T-helper 9 cell (primary cell): ENCODE measurements at regions not wholly inside any gene's neighbourhood (a gene's known extent, or its start where the extent isn't known, plus 50 kb on each side); places are given as distances from the start of the nearest gene placed in this dataset.

ENCODE experiments used
- DNase-seq: peaks from one replicate; pipeline ENCODE4 v3.0.0-alpha.2; 2020

- DNase-seq, result no peak
Observed at GRCh38 chr4:130542953-130543352, 1447.0 kb downstream of the C4orf33 start.

DNA sequence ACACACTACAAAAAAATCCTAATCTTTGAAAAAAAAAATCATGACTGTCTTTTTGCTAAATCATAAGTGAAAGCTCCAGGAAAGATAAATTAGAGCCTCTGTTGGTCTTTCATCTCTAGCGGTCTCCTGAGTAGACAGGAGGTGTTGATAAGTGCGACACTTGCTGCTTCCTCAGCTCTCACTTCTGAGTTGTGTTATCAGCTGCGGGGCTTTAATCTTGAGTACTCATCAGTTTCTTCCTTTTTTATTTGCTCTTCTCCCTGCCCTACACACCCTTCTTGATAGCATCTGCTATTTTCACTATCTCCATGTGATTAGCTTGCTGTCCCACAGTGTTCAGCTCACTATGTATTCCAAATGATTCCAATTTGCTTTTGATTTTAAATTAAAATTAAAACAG is 1449.2 kb downstream of the C4orf33 start:
- no peak for DNase-seq

- no peak for DNase-seq
Observed at GRCh38 chr4:130545596-130545995, 1449.6 kb downstream of the C4orf33 start.

DNA sequence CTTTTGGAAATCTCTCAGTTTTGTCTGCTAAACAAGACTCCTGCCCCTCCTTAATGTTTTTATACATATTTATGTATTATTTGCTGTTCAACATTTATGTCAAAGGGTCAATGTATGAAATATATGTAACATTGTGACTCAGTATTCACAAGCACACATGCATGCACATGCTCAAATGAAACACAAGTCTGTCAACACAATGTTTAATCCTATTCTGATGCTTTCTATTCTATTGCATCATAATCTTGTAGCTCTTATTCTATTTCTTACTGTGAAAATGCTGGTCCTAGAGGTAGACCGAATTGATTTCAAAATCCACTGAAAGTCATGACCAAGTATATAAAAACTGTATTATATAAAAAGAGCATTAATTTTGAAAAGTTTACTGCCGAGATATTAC is 1463.3 kb downstream of the C4orf33 start:
- DNase-seq, result no peak

DNA sequence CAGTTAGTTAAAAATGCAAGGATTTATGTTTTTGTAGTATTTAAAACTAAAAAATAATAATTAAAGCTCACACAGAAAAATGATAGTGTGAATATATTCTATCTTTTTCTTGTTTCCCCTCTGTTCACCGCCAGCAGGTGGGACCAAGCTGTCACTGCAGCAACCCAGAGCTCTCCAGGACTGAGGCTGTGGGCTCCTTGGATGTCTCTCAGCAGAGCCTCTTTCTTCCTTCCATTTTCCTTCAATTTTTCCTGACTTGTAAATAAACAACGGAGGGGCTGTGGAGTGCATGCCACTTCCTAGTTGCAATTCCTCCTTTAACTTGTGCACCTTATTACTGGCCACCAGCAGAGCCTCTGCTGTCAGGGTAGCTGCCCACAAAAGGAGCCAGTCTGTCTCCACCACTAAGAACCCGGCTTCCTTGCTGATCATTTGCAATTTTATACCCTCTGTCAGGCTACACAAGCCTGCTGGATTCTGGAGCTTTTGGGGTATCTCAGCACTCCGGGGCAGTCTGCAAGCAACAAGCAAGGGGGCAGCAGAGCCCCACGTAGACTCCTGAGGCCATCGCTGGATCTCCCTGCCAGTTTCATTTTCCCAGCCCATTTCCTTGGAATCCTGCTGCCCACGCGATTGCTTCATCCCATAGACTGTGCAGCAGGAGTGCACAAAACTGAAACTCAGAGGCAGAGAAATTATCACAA is 1467.4 kb downstream of the C4orf33 start:
- no peak for DNase-seq

DNA sequence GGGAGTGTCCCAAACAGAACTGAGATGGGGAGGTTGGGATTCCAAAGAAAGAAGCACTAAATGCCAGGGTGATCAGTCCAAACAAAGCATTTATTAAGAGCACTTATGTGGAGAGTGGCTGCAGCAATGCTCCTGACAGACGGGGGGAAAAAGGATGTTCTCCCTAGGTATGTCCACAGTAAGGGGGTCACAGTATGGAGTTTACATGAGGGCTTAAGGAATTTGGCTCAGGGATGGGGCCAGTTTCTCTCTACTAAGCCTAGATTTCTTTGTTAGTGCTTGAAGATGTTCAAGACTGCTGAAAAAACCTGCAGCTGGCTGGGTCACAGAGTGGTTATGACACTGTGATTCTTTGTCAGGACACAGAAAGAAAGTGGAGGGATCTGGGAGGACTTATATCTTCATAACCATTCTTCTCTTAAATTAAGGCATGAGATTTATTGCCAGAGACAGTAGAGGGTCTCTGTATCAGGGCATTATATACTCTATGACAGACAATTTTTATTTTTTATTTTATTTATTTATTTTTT is 1468.0 kb downstream of the C4orf33 start:
- no peak for DNase-seq

- no peak for DNase-seq
Observed at GRCh38 chr4:130568746-130569145, 1472.8 kb downstream of the C4orf33 start.

DNA sequence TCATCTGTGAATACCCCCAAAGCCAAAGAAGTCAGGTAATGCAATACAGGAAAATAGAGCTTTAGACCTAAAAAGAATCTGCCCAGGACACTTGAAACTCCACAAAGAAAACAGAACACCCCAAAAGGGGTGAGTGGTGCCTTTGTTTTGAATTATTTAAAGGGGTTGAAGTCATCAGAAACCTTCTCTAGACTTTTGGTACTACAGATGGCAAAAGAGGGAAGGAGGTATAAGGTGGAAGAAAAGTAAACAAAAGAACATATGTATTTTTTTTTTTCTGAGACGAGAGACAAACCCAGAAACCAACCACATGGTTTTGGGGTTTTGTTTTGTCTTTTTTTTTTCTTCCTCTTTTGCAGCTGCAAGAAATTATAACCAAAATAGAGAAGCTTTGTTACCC is 1477.8 kb downstream of the C4orf33 start:
- DNase-seq, result no peak

DNA sequence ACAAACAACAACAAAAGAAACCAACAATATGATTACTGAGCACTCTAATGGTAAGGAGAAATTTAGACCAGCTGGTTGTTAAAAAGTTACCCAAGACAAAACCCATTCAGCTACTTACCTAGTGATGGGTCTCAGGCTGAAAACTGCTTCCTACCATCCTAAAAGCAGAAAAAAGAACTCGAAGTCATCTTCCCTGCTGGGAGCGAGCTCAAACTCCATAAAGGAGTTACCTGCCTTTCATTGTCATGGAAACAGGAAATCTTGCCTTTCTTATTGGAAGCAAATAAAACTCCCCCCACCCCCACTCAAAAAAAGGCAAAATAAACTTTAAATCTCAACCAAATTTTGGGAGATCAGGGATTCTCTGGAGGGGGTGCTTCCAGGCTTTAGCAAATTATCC is 1478.3 kb downstream of the C4orf33 start:
- DNase-seq, result no peak

DNA sequence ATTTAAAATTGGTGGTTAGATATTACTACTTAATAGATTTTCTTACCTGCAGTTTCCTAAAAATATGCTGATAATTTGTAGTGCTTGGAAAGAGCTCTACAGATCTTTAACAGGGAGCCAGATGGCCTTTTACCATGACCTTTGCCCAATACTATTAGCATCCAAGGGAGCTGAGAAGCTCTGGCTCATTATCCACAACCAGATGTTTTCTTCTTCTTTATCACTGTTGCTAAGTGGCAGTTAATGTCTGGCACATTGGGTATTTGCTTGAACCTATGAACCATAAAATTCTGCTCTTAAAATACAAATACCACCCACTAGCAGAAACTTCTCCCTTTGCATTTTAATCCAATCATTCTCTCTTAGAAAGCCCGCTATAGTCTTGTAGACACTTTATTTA is 1480.3 kb downstream of the C4orf33 start:
- DNase-seq, result no peak

DNA sequence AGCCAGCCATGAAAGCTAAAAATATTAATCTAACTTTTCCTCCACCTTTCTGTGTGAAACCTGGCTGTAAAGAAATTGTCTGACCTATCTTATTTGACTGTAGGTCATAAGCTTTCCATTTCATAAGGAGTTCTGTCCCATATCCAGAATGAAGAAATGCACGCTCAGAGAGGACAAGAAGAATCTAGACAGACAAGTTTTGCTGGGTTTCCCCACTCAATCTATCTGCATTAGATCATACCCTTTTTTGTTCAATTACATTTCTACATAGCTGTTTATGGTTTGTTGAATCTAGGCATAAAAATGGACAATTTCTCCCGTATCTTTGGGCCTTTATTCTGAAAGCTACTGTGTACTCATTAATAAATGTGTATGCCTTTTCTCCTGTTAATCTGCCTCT is 1495.1 kb downstream of the C4orf33 start:
- no peak for DNase-seq

DNA sequence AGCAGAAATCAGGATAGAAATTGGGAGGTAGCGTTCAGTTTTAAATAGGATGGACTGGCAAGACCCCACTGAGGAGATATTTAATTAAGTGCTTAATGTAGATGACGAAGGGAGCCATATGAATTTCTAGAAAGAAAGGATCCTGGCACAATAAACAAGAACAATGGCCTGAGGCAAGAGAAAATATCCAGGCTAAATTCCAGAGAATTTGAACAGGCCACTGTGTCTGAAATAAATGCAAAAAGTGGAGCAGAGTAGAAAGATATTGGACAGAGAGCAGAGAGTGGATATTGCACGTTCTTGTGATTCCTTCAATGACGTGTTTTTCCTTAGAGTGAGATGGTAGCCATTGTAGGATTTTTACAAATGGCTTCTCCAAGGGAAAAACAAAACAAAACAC is 1504.8 kb downstream of the C4orf33 start:
- no peak for DNase-seq

DNA sequence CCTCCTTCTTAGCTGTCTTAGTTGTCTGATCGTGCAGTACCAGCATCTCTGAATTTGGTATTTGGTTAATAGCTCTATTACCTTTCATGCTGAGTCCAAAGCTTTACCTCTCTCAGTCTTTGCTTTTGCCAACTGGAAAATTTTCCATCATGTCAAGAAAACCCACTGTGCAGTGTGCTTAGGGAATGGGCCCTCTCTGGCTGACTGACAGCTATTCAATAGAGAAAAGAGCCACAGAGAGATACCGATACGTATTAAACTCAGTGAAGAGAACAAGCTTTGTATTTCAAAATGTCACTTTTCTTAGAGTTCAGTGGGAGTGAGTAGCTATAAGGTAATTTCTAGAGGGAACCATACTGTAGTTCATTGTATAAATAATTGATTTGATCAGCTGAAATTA is 1507.1 kb downstream of the C4orf33 start:
- no peak for DNase-seq

DNA sequence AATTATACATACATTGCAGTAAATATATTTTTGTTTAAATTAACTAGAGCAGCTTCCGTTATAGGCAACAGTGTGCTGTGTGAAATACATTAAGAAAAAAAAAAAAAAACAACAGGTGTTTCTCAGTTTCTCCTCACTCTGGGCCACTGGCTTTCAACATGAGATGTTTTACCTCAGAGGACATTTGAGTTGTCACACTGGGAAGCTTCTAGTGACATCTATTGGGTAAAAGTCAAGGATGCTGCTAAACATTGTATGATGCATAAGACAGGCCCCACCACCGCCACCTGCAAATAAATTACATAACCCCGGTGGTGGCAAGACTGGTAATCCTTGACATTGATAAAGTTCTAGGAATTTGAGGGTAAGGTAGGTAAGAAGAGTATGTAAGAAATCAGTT is 1512.2 kb downstream of the C4orf33 start:
- DNase-seq, result no peak

- no peak for DNase-seq
Observed at GRCh38 chr4:130628531-130628930, 1532.6 kb downstream of the C4orf33 start.

GRCh38 chr4:130632731-130633604 is 1537.0 kb downstream of the C4orf33 start:
- DNase-seq, result no peak

- DNase-seq, result no peak
Observed at GRCh38 chr4:130636486-130636885, 1540.5 kb downstream of the C4orf33 start.

DNA sequence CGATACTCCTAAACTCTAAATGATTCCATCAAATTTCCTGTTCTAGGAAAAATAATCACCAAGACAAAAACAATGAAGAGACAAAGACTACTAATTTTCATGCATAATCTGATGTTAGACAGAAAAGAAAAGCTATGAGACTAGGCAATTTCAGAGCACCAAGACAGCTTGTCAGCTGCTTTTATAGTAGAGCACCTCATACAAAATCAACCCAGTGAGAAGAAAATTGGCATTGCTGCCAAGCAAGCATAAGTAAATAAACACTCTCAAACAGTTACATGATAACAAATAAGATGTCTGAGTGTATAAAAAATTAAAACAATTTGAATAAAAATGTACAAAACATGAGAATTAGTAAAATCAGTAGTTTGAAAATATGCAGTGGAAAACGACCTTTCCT is 1544.6 kb downstream of the C4orf33 start:
- DNase-seq, result no peak

DNA sequence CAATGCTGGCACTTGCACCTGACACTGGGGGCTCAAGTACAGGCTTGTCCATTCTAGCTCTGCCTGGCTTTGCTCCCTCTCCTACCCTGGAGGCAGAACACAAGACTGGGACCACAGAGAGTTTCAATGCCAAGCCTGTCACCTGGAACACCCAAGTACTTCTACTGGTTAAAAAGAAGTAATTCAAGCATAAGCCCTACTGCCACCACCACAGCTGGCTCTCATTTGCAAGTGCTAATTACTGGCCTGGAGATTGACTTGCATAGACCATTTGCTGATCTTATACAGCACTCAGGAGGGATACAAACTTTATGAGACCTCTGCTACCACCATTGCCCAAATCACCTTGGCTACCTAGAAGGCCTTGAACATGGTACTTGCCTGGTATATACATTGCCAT is 1550.9 kb downstream of the C4orf33 start:
- no peak for DNase-seq

GRCh38 chr4:130648570-130648969 is 1552.6 kb downstream of the C4orf33 start:
- DNase-seq, result no peak

GRCh38 chr4:130653842-130654241 is 1557.9 kb downstream of the C4orf33 start:
- DNase-seq, result no peak

- no peak for DNase-seq
Observed at GRCh38 chr4:130659320-130659719, 1563.4 kb downstream of the C4orf33 start.

GRCh38 chr4:130668859-130669258 is 1572.9 kb downstream of the C4orf33 start:
- no peak for DNase-seq

DNA sequence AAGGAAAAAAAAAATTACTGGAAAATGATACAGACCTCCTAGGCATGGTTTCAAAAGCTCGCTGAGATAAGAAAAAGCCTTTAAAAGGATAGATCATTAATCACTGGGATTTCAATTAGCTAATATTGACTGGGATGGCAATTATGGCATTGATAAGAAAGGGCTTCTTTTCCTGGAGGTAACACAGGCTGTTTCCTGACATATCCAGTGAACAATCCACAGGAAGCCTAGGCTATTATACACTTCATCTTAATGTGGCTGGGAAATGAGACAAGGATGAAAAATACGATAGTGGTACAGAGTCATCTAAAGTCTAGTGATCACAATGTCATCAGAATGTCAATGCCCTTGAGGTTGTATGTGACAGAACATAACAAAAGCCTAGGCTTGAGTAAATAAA is 1579.3 kb downstream of the C4orf33 start:
- no peak for DNase-seq
